Esophagus muscularis mucosa (tissue), 4 donors: ENCODE measurements at regions not wholly inside any gene's neighbourhood (a gene's known extent, or its start where the extent isn't known, plus 50 kb on each side); places are given as distances from the start of the nearest gene placed in this dataset.

Source experiments
- DNase-seq: peaks from one replicate; pipeline ENCODE4 v3.0.0-alpha.2; 2017; ENCODE audit errors: extremely low spot score
- H3K27ac ChIP-seq, 4 donors: fragments of 200-600 bp; sonication (generic); replicated peaks in 1 of 4; 1 replicate in 3 of 4; 2 replicates in 1 of 4; pipeline ENCODE4 v1.5.1; 2016 to 2019; ENCODE audit warnings: mild to moderate bottlenecking in 1 of 4
- H3K27me3 ChIP-seq, 4 donors: fragments of 200-600 bp; sonication (generic); one replicate each; pipeline versions ENCODE4 v1.5.1 to v1.6.0; 2016 to 2019
- H3K36me3 ChIP-seq, 4 donors: fragments of 200-600 bp; sonication (generic); one replicate each; pipeline ENCODE4 v1.5.1; 2016 to 2019
- H3K4me1 ChIP-seq, 4 donors: fragments of 200-600 bp; sonication (generic); one replicate each; pipeline ENCODE4 v1.5.1; 2016 to 2019
- H3K4me3 ChIP-seq, 4 donors: fragments of 200-600 bp; sonication (generic); 1 replicate in 2 of 4; 2 replicates in 2 of 4; pipeline ENCODE4 v1.5.1; 2016 to 2019; ENCODE audit warnings: mild to moderate bottlenecking in 4 of 4, moderate library complexity in 1 of 4
- H3K9me3 ChIP-seq, 4 donors: fragments of 200-600 bp; sonication (generic); 1 replicate in 3 of 4; 2 replicates in 1 of 4; pipeline ENCODE4 v1.5.1; 2016 to 2019
- CTCF ChIP-seq, 3 experiments: fragments of 200-600 bp in 2 of 3; fragments of 450-650 bp in 1 of 3; sonication (generic) in 2 of 3; IDR thresholded peaks; one replicate each; pipeline ENCODE4 v1.5.1; 2017 to 2019; ENCODE audit warnings: antibody characterized with exemption in 3 of 3, mild to moderate bottlenecking in 2 of 3, moderate library complexity in 1 of 3
- EP300 ChIP-seq: sonication (generic); formaldehyde crosslinking; IDR thresholded peaks from one replicate; pipeline ENCODE4 v1.6.1; 2017; ENCODE audit warnings: antibody characterized with exemption
- POLR2A ChIP-seq: fragments of 450-650 bp; IDR thresholded peaks from one replicate; pipeline ENCODE4 v1.6.1; 2017; ENCODE audit warnings: antibody characterized with exemption, moderate library complexity, mild to moderate bottlenecking, low read depth
- POLR2AphosphoS5 ChIP-seq, 2 donors: sonication (generic); formaldehyde crosslinking; IDR thresholded peaks; one replicate each; pipeline ENCODE4 v1.6.1; 2017; ENCODE audit warnings: antibody characterized with exemption in 2 of 2
- WGBS: methylation state at CpG from one replicate; pipeline ENCODE4 v1.1.5; 2018; 5-methylcytosine and 5-hydroxymethylcytosine counted together
- intact Hi-C: fragments of 100-400 bp; cut with DNase I; formaldehyde crosslinking; loops from one replicate; pipeline ENCODE4 v1.15.1; 2023

GRCh38 chr15:94910166-94910565 lies 678.8 kb downstream of the MCTP2 start:
- Histone ChIP-seq H3K36me3 (no peaks in the 10 kb centered on the region), H3K27me3 (no peaks in the 10 kb centered on the region), H3K4me1 (no peaks in the 10 kb centered on the region), H3K4me3 (no peak overlapping the region), H3K9me3 (peaks cover 0 to 35% (median 13%) of the 10 kb centered on the region in 4 donors), H3K27ac (no peak overlapping the region)
- no peak for DNase-seq
- TF ChIP-seq POLR2AphosphoS5 (IDR thresholded peaks at IDR 0.05) (no peak), CTCF (IDR thresholded peaks at IDR 0.05) (no peak), POLR2A (no peak)
- intact Hi-C loops: no loop called here

- intact Hi-C loops: no loop called here
- Histone ChIP-seq H3K27me3 (no peaks in the 10 kb centered on the region), H3K9me3 (peaks cover 0 to 26% (median 13%) of the 10 kb centered on the region in 4 donors), H3K27ac (no peak overlapping the region), H3K4me1 (no peaks in the 10 kb centered on the region), H3K36me3 (no peaks in the 10 kb centered on the region), H3K4me3 (no peak overlapping the region)
- 69% methylated on average over 3 of the region's 3 CpGs for WGBS
- no peak for DNase-seq
- TF ChIP-seq EP300 (no peak), POLR2AphosphoS5 (IDR thresholded peaks at IDR 0.05) (no peak), CTCF (IDR thresholded peaks at IDR 0.05) (no peak), POLR2A (no peak)
Measured at GRCh38 chr15:94912760-94913159, 681.4 kb downstream of the MCTP2 start.

- Histone ChIP-seq H3K36me3 (no peaks in the 10 kb centered on the region), H3K27me3 (no peaks in the 10 kb centered on the region), H3K9me3 (no peaks in the 10 kb centered on the region), H3K4me1 (no peaks in the 10 kb centered on the region), H3K4me3 (no peak overlapping the region), H3K27ac (no peak overlapping the region)
- DNase-seq: no peak
- 67% methylated on average over 5 of the region's 5 CpGs for WGBS
- TF ChIP-seq EP300 (no peak), POLR2A (no peak), POLR2AphosphoS5 (IDR thresholded peaks at IDR 0.05) (no peak), CTCF (IDR thresholded peaks at IDR 0.05) (no peak)
- intact Hi-C loops: no loop called here
Measured at GRCh38 chr15:94917068-94917467, 685.7 kb downstream of the MCTP2 start.

GRCh38 chr15:94921936-94922335 lies 690.6 kb downstream of the MCTP2 start:
- no peaks in the 10 kb centered on the region for H3K36me3 ChIP-seq
- TF ChIP-seq EP300 (no peak), POLR2AphosphoS5 (IDR thresholded peaks at IDR 0.05) (no peak), POLR2A (no peak), CTCF (IDR thresholded peaks at IDR 0.05) (no peak)
- H3K27me3 ChIP-seq: no peaks in the 10 kb centered on the region
- H3K27ac ChIP-seq: no peak overlapping the region
- no peak overlapping the region for H3K4me3 ChIP-seq
- H3K9me3 ChIP-seq: no peaks in the 10 kb centered on the region
- DNase-seq: no peak
- H3K4me1 ChIP-seq: no peaks in the 10 kb centered on the region
- WGBS: 57% methylated on average over 6 of the region's 6 CpGs
- intact Hi-C loops: no loop called here

- WGBS: 83% methylated on average over 3 of the region's 3 CpGs
- no peak for DNase-seq
- H3K27me3 ChIP-seq: no peaks in the 10 kb centered on the region
Measured at GRCh38 chr15:94924057-94924456, 692.7 kb downstream of the MCTP2 start.

More at GRCh38 chr15:94924057-94924456, 692.7 kb downstream of the MCTP2 start:
- Histone ChIP-seq H3K4me1 (no peaks in the 10 kb centered on the region), H3K4me3 (no peak overlapping the region), H3K36me3 (no peaks in the 10 kb centered on the region), H3K27ac (no peak overlapping the region), H3K9me3 (no peaks in the 10 kb centered on the region)
- TF ChIP-seq POLR2A (no peak), POLR2AphosphoS5 (IDR thresholded peaks at IDR 0.05) (no peak)
- intact Hi-C loops: no loop called here
